ENCODE measurements at regions not wholly inside any gene's neighbourhood (a gene's known extent, or its start where the extent isn't known, plus 50 kb on each side); places are given as distances from the start of the nearest gene placed in this dataset.

- Histone ChIP-seq H3K36me3 (ENCODE audit: insufficient read depth, low read length) (no peaks in the 10 kb centered on the region), H3K9me3 (ENCODE audit: control insufficient read depth, insufficient read depth, low read length) (no peaks in the 10 kb centered on the region), H3K4me1 (ENCODE audit: insufficient read depth, low read length) (no peaks in the 10 kb centered on the region)
Observed at GRCh38 chr18:56130481-56130880, 507.9 kb downstream of the TXNL1 start.

GRCh38 chr18:56128153-56128791 lies 510.1 kb downstream of the TXNL1 start:
- no peaks in the 10 kb centered on the region for H3K4me1 ChIP-seq (ENCODE audit: insufficient read depth, low read length)
- no peaks in the 10 kb centered on the region for H3K36me3 ChIP-seq (ENCODE audit: insufficient read depth, low read length)
- no peaks in the 10 kb centered on the region for H3K9me3 ChIP-seq (ENCODE audit: control insufficient read depth, insufficient read depth, low read length)
- no peak overlapping the region for H3K9ac ChIP-seq (ENCODE audit: low read depth, low read length)

More at GRCh38 chr18:56130481-56130880, 507.9 kb downstream of the TXNL1 start:
- no peak overlapping the region for H3K9ac ChIP-seq (ENCODE audit: low read depth, low read length)

- no peaks in the 10 kb centered on the region for H3K36me3 ChIP-seq (ENCODE audit: insufficient read depth, low read length)
- no peaks in the 10 kb centered on the region for H3K4me1 ChIP-seq (ENCODE audit: insufficient read depth, low read length)
- H3K9ac ChIP-seq (ENCODE audit: low read depth, low read length), result no peak overlapping the region
- H3K9me3 ChIP-seq (ENCODE audit: control insufficient read depth, insufficient read depth, low read length), result no peaks in the 10 kb centered on the region
Observed at GRCh38 chr18:56127322-56128099, 510.9 kb downstream of the TXNL1 start.

- Histone ChIP-seq H3K36me3 (ENCODE audit: insufficient read depth, low read length) (no peaks in the 10 kb centered on the region), H3K9me3 (ENCODE audit: control insufficient read depth, insufficient read depth, low read length) (no peaks in the 10 kb centered on the region), H3K9ac (ENCODE audit: low read depth, low read length) (no peak overlapping the region)
Observed at GRCh38 chr18:56124186-56124585, 514.2 kb downstream of the TXNL1 start.

GRCh38 chr18:56121669-56122068 lies 516.7 kb downstream of the TXNL1 start:
- no peak overlapping the region for H3K9ac ChIP-seq (ENCODE audit: low read depth, low read length)
- H3K4me1 ChIP-seq (ENCODE audit: insufficient read depth, low read length), result no peaks in the 10 kb centered on the region
- no peaks in the 10 kb centered on the region for H3K36me3 ChIP-seq (ENCODE audit: insufficient read depth, low read length)
- H3K9me3 ChIP-seq (ENCODE audit: control insufficient read depth, insufficient read depth, low read length), result no peaks in the 10 kb centered on the region

More at GRCh38 chr18:56124186-56124585, 514.2 kb downstream of the TXNL1 start:
- H3K4me1 ChIP-seq (ENCODE audit: insufficient read depth, low read length), result no peaks in the 10 kb centered on the region

- Histone ChIP-seq H3K36me3 (ENCODE audit: insufficient read depth, low read length) (no peaks in the 10 kb centered on the region), H3K9me3 (ENCODE audit: control insufficient read depth, insufficient read depth, low read length) (no peaks in the 10 kb centered on the region), H3K9ac (ENCODE audit: low read depth, low read length) (no peak overlapping the region), H3K4me1 (ENCODE audit: insufficient read depth, low read length) (no peaks in the 10 kb centered on the region)
Observed at GRCh38 chr18:56120782-56121181, 517.6 kb downstream of the TXNL1 start.

- no peak overlapping the region for H3K9ac ChIP-seq (ENCODE audit: low read depth, low read length)
- no peaks in the 10 kb centered on the region for H3K36me3 ChIP-seq (ENCODE audit: insufficient read depth, low read length)
- no peaks in the 10 kb centered on the region for H3K9me3 ChIP-seq (ENCODE audit: control insufficient read depth, insufficient read depth, low read length)
- no peaks in the 10 kb centered on the region for H3K4me1 ChIP-seq (ENCODE audit: insufficient read depth, low read length)
Observed at GRCh38 chr18:56119681-56120080, 518.7 kb downstream of the TXNL1 start.

- H3K9ac ChIP-seq (ENCODE audit: low read depth, low read length), result no peak overlapping the region
- no peaks in the 10 kb centered on the region for H3K4me1 ChIP-seq (ENCODE audit: insufficient read depth, low read length)
Observed at GRCh38 chr18:56118422-56118821, 520.0 kb downstream of the TXNL1 start.

GRCh38 chr18:56115071-56116015 lies 523.0 kb downstream of the TXNL1 start:
- Histone ChIP-seq H3K9me3 (ENCODE audit: control insufficient read depth, insufficient read depth, low read length) (no peaks in the 10 kb centered on the region), H3K9ac (ENCODE audit: low read depth, low read length) (no peak overlapping the region), H3K4me1 (ENCODE audit: insufficient read depth, low read length) (no peaks in the 10 kb centered on the region), H3K36me3 (ENCODE audit: insufficient read depth, low read length) (no peaks in the 10 kb centered on the region)

More at GRCh38 chr18:56118422-56118821, 520.0 kb downstream of the TXNL1 start:
- H3K36me3 ChIP-seq (ENCODE audit: insufficient read depth, low read length), result no peaks in the 10 kb centered on the region
- no peaks in the 10 kb centered on the region for H3K9me3 ChIP-seq (ENCODE audit: control insufficient read depth, insufficient read depth, low read length)

GRCh38 chr18:56112984-56113383 lies 525.0 kb upstream of the TCF4 start:
- no peaks in the 10 kb centered on the region for H3K9me3 ChIP-seq (ENCODE audit: control insufficient read depth, insufficient read depth, low read length)
- H3K4me1 ChIP-seq (ENCODE audit: insufficient read depth, low read length), result no peaks in the 10 kb centered on the region
- no peaks in the 10 kb centered on the region for H3K36me3 ChIP-seq (ENCODE audit: insufficient read depth, low read length)
- no peak overlapping the region for H3K9ac ChIP-seq (ENCODE audit: low read depth, low read length)

GRCh38 chr18:56112013-56112749 lies 524.2 kb upstream of the TCF4 start:
- Histone ChIP-seq H3K4me1 (ENCODE audit: insufficient read depth, low read length) (no peaks in the 10 kb centered on the region), H3K36me3 (ENCODE audit: insufficient read depth, low read length) (no peaks in the 10 kb centered on the region), H3K9ac (ENCODE audit: low read depth, low read length) (no peak overlapping the region), H3K9me3 (ENCODE audit: control insufficient read depth, insufficient read depth, low read length) (no peaks in the 10 kb centered on the region)

GRCh38 chr18:56109757-56110156 lies 521.8 kb upstream of the TCF4 start:
- H3K36me3 ChIP-seq (ENCODE audit: insufficient read depth, low read length), result no peaks in the 10 kb centered on the region
- H3K4me1 ChIP-seq (ENCODE audit: insufficient read depth, low read length), result no peaks in the 10 kb centered on the region
- H3K9ac ChIP-seq (ENCODE audit: low read depth, low read length), result no peak overlapping the region
- no peaks in the 10 kb centered on the region; the same call in 1 of the 2 replicates for H3K9me3 ChIP-seq (ENCODE audit: control insufficient read depth, insufficient read depth, low read length)

- no peak overlapping the region for H3K9ac ChIP-seq (ENCODE audit: low read depth, low read length)
- H3K36me3 ChIP-seq (ENCODE audit: insufficient read depth, low read length), result no peaks in the 10 kb centered on the region
- H3K9me3 ChIP-seq (ENCODE audit: control insufficient read depth, insufficient read depth, low read length), result peaks cover 5% of the 10 kb centered on the region; the same call in 1 of the 2 replicates
- no peaks in the 10 kb centered on the region for H3K4me1 ChIP-seq (ENCODE audit: insufficient read depth, low read length)
Observed at GRCh38 chr18:56108478-56109367, 520.7 kb upstream of the TCF4 start.

Data from ES-I3 (cell line).